Breast epithelium (tissue), 3 donors: ENCODE measurements at regions not wholly inside any gene's neighbourhood (a gene's known extent, or its start where the extent isn't known, plus 50 kb on each side); places are given as distances from the start of the nearest gene placed in this dataset.

Experiments
- POLR2A ChIP-seq: fragments of 450-650 bp; IDR thresholded peaks from one replicate; pipeline ENCODE4 v1.6.1; 2016; ENCODE audit warnings: antibody characterized with exemption, mild to moderate bottlenecking, moderate library complexity
- POLR2AphosphoS5 ChIP-seq, 3 donors: sonication (generic); formaldehyde crosslinking; IDR thresholded peaks; one replicate each; pipeline ENCODE4 v1.6.1; 2017; ENCODE audit warnings: antibody characterized with exemption in 3 of 3
- TF ChIP-seq, protein P1 (sequence below), 3 donors: fragments of 450-650 bp; IDR thresholded peaks; one replicate each; pipeline ENCODE4 v1.5.1; 2016 to 2017; ENCODE audit warnings: antibody characterized with exemption in 3 of 3, mild to moderate bottlenecking in 3 of 3, moderate library complexity in 3 of 3

DNA sequence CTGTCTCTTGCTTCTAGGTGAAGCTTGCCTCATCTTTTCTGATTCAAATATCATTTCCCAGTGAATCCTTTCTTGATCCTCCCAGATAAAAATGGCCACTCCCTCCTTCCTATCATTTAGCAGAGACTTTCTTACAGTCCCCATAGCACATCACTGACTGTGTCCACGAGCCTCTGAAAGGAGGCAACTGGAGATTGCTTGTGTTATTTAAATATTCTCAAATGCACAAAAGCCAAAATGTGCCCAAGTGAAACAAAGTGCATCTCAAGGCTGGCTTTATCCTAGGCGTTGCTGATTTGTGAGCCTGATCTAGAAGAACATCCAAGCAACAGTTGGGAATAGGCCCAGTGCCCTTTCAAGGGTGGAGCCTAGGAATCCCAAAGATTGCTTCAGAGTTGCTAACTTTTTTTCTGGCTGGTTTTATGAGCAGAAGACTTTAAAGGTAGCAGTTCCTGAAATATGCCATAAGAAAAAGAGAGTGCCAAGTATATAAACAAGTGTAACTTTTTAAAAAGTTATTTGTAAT is 393.6 kb downstream of the CD83 start:
- TF ChIP-seq, protein P1, sequence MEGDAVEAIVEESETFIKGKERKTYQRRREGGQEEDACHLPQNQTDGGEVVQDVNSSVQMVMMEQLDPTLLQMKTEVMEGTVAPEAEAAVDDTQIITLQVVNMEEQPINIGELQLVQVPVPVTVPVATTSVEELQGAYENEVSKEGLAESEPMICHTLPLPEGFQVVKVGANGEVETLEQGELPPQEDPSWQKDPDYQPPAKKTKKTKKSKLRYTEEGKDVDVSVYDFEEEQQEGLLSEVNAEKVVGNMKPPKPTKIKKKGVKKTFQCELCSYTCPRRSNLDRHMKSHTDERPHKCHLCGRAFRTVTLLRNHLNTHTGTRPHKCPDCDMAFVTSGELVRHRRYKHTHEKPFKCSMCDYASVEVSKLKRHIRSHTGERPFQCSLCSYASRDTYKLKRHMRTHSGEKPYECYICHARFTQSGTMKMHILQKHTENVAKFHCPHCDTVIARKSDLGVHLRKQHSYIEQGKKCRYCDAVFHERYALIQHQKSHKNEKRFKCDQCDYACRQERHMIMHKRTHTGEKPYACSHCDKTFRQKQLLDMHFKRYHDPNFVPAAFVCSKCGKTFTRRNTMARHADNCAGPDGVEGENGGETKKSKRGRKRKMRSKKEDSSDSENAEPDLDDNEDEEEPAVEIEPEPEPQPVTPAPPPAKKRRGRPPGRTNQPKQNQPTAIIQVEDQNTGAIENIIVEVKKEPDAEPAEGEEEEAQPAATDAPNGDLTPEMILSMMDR (IDR thresholded peaks at IDR 0.05), result no peak
- TF ChIP-seq POLR2A (no peak), POLR2AphosphoS5 (IDR thresholded peaks at IDR 0.05) (no peak)
